K562 (cell line): ENCODE measurements at regions not wholly inside any gene's neighbourhood (a gene's known extent, or its start where the extent isn't known, plus 50 kb on each side); places are given as distances from the start of the nearest gene placed in this dataset.

Experiments
- ATAC-seq: fragments of 200-7000 bp; cut with Tn5 transposase; 3 replicates; pipeline ENCODE4 v1.9.1; 2020; ENCODE audit warnings: moderate library complexity
- BruUV-seq: library from RNA; stranded (reverse); fragments of 400-500 nt; replicated peaks from 2 replicates; lab custom pipeline; 2021; lab: Mats Ljungman, UMichigan
- CTCF ChIA-PET: fragments of 300-600 bp; formaldehyde crosslinking; extraction: SDS; loops from one replicate; lab custom pipeline; 2021; ENCODE audit warnings: low intra/inter-chr PET ratio; lab: Yijun Ruan, JAX
- POLR2A ChIA-PET: fragments of 300-600, 350-650 bp; sonication (Branson Sonifier 250); formaldehyde crosslinking; extraction: SDS; loops from one replicate; lab custom pipeline; 2021; ENCODE audit warnings: antibody characterized with exemption, inconsistent platforms; lab: Yijun Ruan, JAX
- DNase-seq, 4 experiments: peaks; one replicate each; pipeline versions ENCODE4 v3.0.0 to v3.0.0-alpha.2; 2011 to 2018; ENCODE audit warnings: low spot score in 3 of 4, mixed read lengths in 3 of 4; ENCODE audit errors: extremely low read depth in 1 of 4
- FAIRE-seq: peaks from 2 replicates; lab custom pipeline; 2011; peaks lifted over from hg19 to GRCh38; lab: Jason Lieb, UNC
- H2AFZ ChIP-seq: 2 replicates; pipeline ENCODE4 v1.6.0; 2011; ENCODE audit warnings: low read depth, low read length, control low read depth, inconsistent platforms
- H3K27ac ChIP-seq: fragments of 200-600 bp; 3 replicates; pipeline ENCODE4 v1.8.0; 2011; ENCODE audit warnings: low read depth, mild to moderate bottlenecking, control low read depth, inconsistent platforms, low read length, moderate library complexity, mixed read lengths; ENCODE audit errors: extremely low read depth
- H3K27me3 ChIP-seq, 2 experiments: fragments of 300-600 bp in 1 of 2; 2 replicates in 1 of 2; 3 replicates in 1 of 2; pipeline versions ENCODE4 v1.6.0 to v1.8.0; 2011; ENCODE audit warnings: inconsistent platforms in 2 of 2, low read length in 2 of 2, mild to moderate bottlenecking in 1 of 2, mixed read lengths in 1 of 2, moderate library complexity in 1 of 2; ENCODE audit not compliant: control insufficient read depth in 2 of 2, insufficient read depth in 2 of 2
- H3K36me3 ChIP-seq: fragments of 300-600 bp; 3 replicates; pipeline ENCODE4 v1.8.0; 2011; ENCODE audit warnings: mild to moderate bottlenecking, low read length, inconsistent platforms; ENCODE audit not compliant: control insufficient read depth, insufficient read depth
- H3K4me1 ChIP-seq, 2 experiments: fragments of 200-600 bp in 1 of 2; replicated peaks in 1 of 2; 2 replicates in 1 of 2; 3 replicates in 1 of 2; pipeline versions ENCODE4 v1.5.1 to v1.8.0; 2011; ENCODE audit warnings: inconsistent platforms in 2 of 2, low read length in 2 of 2, mild to moderate bottlenecking in 1 of 2, mixed read lengths in 1 of 2, moderate library complexity in 1 of 2; ENCODE audit not compliant: control insufficient read depth in 2 of 2, insufficient read depth in 2 of 2
- H3K4me2 ChIP-seq: 2 replicates; pipeline ENCODE4 v1.6.1; 2011; ENCODE audit warnings: low read length, control low read depth, inconsistent platforms, mixed read lengths; ENCODE audit not compliant: insufficient read depth
- H3K4me3 ChIP-seq: fragments of 200-600 bp; sonication (generic), shearing (Covaris generic); 2 replicates; pipeline ENCODE4 v1.5.1; 2016; ENCODE audit warnings: control low read depth, inconsistent platforms
- H3K79me2 ChIP-seq: fragments of 200-600 bp; 3 replicates; pipeline ENCODE4 v1.8.0; 2011; ENCODE audit warnings: low read length, inconsistent platforms; ENCODE audit not compliant: control insufficient read depth, insufficient read depth
- H3K9ac ChIP-seq, 2 experiments: 2 replicates each; pipeline versions ENCODE4 v1.6.0 to v1.6.1; 2011; ENCODE audit warnings: low read depth in 2 of 2, low read length in 2 of 2, control low read depth in 1 of 2, inconsistent platforms in 1 of 2, mild to moderate bottlenecking in 1 of 2, mixed read lengths in 1 of 2; ENCODE audit not compliant: insufficient read depth in 1 of 2
- H3K9me1 ChIP-seq: one replicate; pipeline ENCODE4 v1.6.0; 2011; ENCODE audit warnings: inconsistent platforms, mild to moderate bottlenecking, low read length, moderate library complexity; ENCODE audit not compliant: control insufficient read depth, insufficient read depth
- H3K9me3 ChIP-seq: replicated peaks from 2 replicates; pipeline ENCODE4 v1.5.1; 2011; ENCODE audit warnings: low read depth, low read length, inconsistent platforms; ENCODE audit not compliant: control insufficient read depth, insufficient read depth
- H4K20me1 ChIP-seq: replicated peaks from 2 replicates; pipeline ENCODE4 v1.6.1; 2011; ENCODE audit warnings: low read length, inconsistent platforms, mixed read lengths; ENCODE audit not compliant: control insufficient read depth, insufficient read depth
- CGGBP1 ChIP-seq: fragments of 250-450 bp; sonication (Bioruptor Pico); IDR thresholded peaks from 2 replicates; pipeline ENCODE4 v1.9.0; 2021; ENCODE audit warnings: mild to moderate bottlenecking
- CREB3 ChIP-seq: fragments of 450-650 bp; conservative IDR thresholded peaks from 2 replicates; pipeline ENCODE4 v1.6.1; 2016; ENCODE audit warnings: missing genetic modification characterization, low read depth, mild to moderate bottlenecking, missing compliant biosample characterization, moderate library complexity
- DDX20 ChIP-seq: fragments of 450-650 bp; IDR thresholded peaks from 2 replicates; pipeline ENCODE4 v1.6.1; 2016; ENCODE audit warnings: missing genetic modification characterization, low read depth, mild to moderate bottlenecking, missing compliant biosample characterization, moderate library complexity
- GMEB1 ChIP-seq: fragments of 250-450 bp; sonication (Bioruptor Pico); IDR thresholded peaks from 2 replicates; pipeline ENCODE4 v1.4.0; 2020; ENCODE audit warnings: mild to moderate bottlenecking
- KAT2B ChIP-seq: IDR thresholded peaks from one replicate; pipeline ENCODE4 v1.6.1; 2012; ENCODE audit warnings: low read depth, mild to moderate bottlenecking, control low read depth, inconsistent platforms, low read length, moderate library complexity
- PRPF4 ChIP-seq: fragments of 200-400 bp; formaldehyde crosslinking; IDR thresholded peaks from one replicate; pipeline ENCODE4 v1.6.1; 2017; ENCODE audit warnings: low read length, low read depth, mild to moderate bottlenecking; ENCODE audit not compliant: insufficient read depth, poor library complexity, severe bottlenecking
- SMAD1 ChIP-seq: fragments of 150-350 bp; IDR thresholded peaks from 2 replicates; pipeline ENCODE4 v1.6.1; 2014; ENCODE audit warnings: low read length, low read depth; ENCODE audit not compliant: partially characterized antibody
- THRB ChIP-seq: fragments of 450-650 bp; formaldehyde crosslinking; conservative IDR thresholded peaks from 2 replicates; pipeline ENCODE4 v1.4.0; 2022; ENCODE audit warnings: mild to moderate bottlenecking, missing genetic modification characterization
- ZNF280B ChIP-seq: fragments of 250-450 bp; sonication (Bioruptor Pico); IDR thresholded peaks from 2 replicates; pipeline ENCODE4 v1.5.1; 2021; ENCODE audit warnings: mild to moderate bottlenecking
- ZNF699 ChIP-seq: fragments of 250-450 bp; sonication (Bioruptor Pico); IDR thresholded peaks from 2 replicates; pipeline ENCODE4 v1.8.0; 2021; ENCODE audit warnings: mild to moderate bottlenecking, moderate library complexity; ENCODE audit not compliant: insufficient replicate concordance
- WGBS: fragments of 100-300 bp; shearing (Covaris generic); methylation state at CpG from one replicate; pipeline ENCODE4 v1.1.6; 2016; ENCODE audit warnings: low coverage, mixed read lengths; ENCODE audit not compliant: insufficient coverage; ENCODE audit errors: missing lambda C conversion rate; 5-methylcytosine and 5-hydroxymethylcytosine counted together
- in situ Hi-C: fragments of 300-500 bp; cut with MboI; formaldehyde crosslinking; loops from 4 replicates; pipeline ENCODE4 v1.15.0; 2018; ENCODE audit warnings: inconsistent platforms, mixed read lengths
- intact Hi-C: fragments of 100-400 bp; cut with micrococcal nuclease; formaldehyde crosslinking; loops from 2 replicates; pipeline ENCODE4 v1.14.2; 2022
- TF ChIP-seq, protein P1 (sequence below), 2 experiments: fragments of 200-800 bp in 1 of 2; sonication (Bioruptor generic) in 1 of 2; sonication (generic) in 1 of 2; formaldehyde crosslinking in 1 of 2; IDR thresholded peaks in 1 of 2; conservative IDR thresholded peaks in 1 of 2; 2 replicates each; pipeline versions ENCODE4 v1.5.0 to v1.6.1; 2016 to 2020; ENCODE audit warnings: missing compliant biosample characterization in 1 of 2, missing genetic modification characterization in 1 of 2, missing genetic modification reagents in 1 of 2
- TF ChIP-seq, protein P2 (sequence below), 3 experiments: IDR thresholded peaks in 2 of 3; conservative IDR thresholded peaks in 1 of 3; 2 replicates each; pipeline ENCODE4 v1.5.1; 2011 to 2012; ENCODE audit warnings: low read length in 3 of 3, mild to moderate bottlenecking in 3 of 3, control low read depth in 2 of 3, improper control_type of control experiment in 1 of 3, inconsistent platforms in 1 of 3, low read depth in 1 of 3, mixed read lengths in 1 of 3, moderate library complexity in 1 of 3; ENCODE audit not compliant: insufficient read depth in 2 of 3

DNA sequence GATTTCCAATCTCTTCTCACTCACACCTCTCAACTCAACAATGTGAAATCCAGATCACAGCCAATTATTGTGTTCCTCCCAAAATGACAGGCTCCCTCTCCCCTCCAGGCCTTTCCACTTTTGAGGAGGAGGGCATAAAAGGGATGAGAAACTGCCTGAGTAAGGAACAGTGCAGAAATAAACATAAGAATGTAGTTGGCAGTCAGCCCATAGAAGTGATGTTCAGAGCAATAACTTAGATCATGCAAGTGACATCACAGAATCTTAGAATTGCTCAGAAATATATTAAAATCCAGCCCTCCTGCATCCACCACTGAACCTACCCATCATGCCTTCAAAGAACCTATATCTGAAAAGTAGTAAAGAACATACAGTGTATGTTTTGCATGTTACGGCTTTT lies 299.4 kb upstream of the GADL1 start:
- Histone ChIP-seq H3K4me2 (no peak overlapping the region), H3K4me1 (no peaks in the 10 kb centered on the region), H3K9me3 (no peaks in the 10 kb centered on the region), H2AFZ (no peak overlapping the region), H3K36me3 (no peaks in the 10 kb centered on the region), H4K20me1 (no peaks in the 10 kb centered on the region), H3K27ac (no peak overlapping the region), H3K79me2 (no peaks in the 10 kb centered on the region), H3K9ac (no peak overlapping the region), H3K4me3 (no peak overlapping the region), H3K27me3 (no peaks in the 10 kb centered on the region), H3K9me1 (no peaks in the 10 kb centered on the region)
- FAIRE-seq (no peak), DNase-seq (no peak), ATAC-seq (no peak)
- ChIA-PET CTCF (no interaction called here), POLR2A (no interaction called here)
- in situ Hi-C loops = no loop called here
- intact Hi-C loops = no loop called here
- no TSS peak for BruUV-seq
- 0% methylated on average over 1 of the region's 1 CpG for WGBS
- no peak for TF ChIP-seq DDX20 (tag)
- TF ChIP-seq KAT2B = no peak
- no peak for TF ChIP-seq THRB (CRISPR knock-in tag)
- TF ChIP-seq, protein P1, sequence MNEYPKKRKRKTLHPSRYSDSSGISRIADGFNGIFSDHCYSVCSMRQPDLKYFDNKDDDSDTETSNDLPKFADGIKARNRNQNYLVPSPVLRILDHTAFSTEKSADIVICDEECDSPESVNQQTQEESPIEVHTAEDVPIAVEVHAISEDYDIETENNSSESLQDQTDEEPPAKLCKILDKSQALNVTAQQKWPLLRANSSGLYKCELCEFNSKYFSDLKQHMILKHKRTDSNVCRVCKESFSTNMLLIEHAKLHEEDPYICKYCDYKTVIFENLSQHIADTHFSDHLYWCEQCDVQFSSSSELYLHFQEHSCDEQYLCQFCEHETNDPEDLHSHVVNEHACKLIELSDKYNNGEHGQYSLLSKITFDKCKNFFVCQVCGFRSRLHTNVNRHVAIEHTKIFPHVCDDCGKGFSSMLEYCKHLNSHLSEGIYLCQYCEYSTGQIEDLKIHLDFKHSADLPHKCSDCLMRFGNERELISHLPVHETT (CRISPR knock-in tag; conservative IDR thresholded peaks at IDR 0.05 in 1 of 2, IDR thresholded peaks at IDR 0.05 in 1 of 2) = no peak
- no peak for TF ChIP-seq SMAD1
- TF ChIP-seq ZNF280B (CRISPR knock-in tag) = no peak
- TF ChIP-seq, protein P2, sequence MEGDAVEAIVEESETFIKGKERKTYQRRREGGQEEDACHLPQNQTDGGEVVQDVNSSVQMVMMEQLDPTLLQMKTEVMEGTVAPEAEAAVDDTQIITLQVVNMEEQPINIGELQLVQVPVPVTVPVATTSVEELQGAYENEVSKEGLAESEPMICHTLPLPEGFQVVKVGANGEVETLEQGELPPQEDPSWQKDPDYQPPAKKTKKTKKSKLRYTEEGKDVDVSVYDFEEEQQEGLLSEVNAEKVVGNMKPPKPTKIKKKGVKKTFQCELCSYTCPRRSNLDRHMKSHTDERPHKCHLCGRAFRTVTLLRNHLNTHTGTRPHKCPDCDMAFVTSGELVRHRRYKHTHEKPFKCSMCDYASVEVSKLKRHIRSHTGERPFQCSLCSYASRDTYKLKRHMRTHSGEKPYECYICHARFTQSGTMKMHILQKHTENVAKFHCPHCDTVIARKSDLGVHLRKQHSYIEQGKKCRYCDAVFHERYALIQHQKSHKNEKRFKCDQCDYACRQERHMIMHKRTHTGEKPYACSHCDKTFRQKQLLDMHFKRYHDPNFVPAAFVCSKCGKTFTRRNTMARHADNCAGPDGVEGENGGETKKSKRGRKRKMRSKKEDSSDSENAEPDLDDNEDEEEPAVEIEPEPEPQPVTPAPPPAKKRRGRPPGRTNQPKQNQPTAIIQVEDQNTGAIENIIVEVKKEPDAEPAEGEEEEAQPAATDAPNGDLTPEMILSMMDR (IDR thresholded peaks at IDR 0.05 in 2 of 3, conservative IDR thresholded peaks at IDR 0.05 in 1 of 3; ENCODE audit: insufficient read depth in 2 of 3, low read depth in 1 of 3, low read length in 3 of 3) = no peak
- TF ChIP-seq PRPF4 = no peak
- TF ChIP-seq CGGBP1 (CRISPR knock-in tag) = no peak
- TF ChIP-seq ZNF699 (CRISPR knock-in tag) = no peak
- TF ChIP-seq CREB3 (tag) = no peak
- TF ChIP-seq GMEB1 (CRISPR knock-in tag) = no peak
